ENCODE measurements at regions not wholly inside any gene's neighbourhood (a gene's known extent, or its start where the extent isn't known, plus 50 kb on each side); places are given as distances from the start of the nearest gene placed in this dataset.

- TF ChIP-seq ZNF529 (tag by site-specific recombination; IDR thresholded peaks at IDR 0.05; ENCODE audit: insufficient replicate concordance) (no peak), ZFP37 (tag by site-specific recombination; IDR thresholded peaks at IDR 0.05) (no peak), ZSCAN4 (tag by site-specific recombination; IDR thresholded peaks at IDR 0.05) (no peak), ZSCAN16 (tag by site-specific recombination; IDR thresholded peaks at IDR 0.05) (no peak), ZNF155 (tag by site-specific recombination; IDR thresholded peaks at IDR 0.05) (no peak)
These were observed 1109.1 kb upstream of the NRXN1 start (continued) for GRCh38 chr2:52141076-52141475.

DNA sequence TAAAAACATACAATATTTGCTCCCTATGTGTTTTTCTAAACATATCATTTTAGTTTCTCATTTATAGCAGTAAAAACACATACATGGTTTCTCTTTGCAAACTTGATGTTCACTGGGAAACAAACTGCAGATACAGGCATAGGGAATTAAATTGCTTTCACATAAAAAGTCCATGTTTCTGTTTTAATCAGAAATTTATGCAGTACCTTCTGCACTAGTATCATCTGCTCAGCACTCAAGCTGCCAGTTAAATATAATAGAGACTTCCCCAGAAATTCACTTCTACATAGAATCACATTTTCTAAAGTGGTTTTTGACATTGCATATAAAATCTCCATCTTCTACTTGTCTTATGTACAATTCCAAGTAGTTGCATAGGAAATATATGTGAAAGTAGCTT, 1107.3 kb upstream of the NRXN1 start:
- no peaks in the 10 kb centered on the region for H3K36me3 ChIP-seq (ENCODE audit: control insufficient read depth in 2 of 2, insufficient read depth in 1 of 2, low read length in 2 of 2)
- TF ChIP-seq ZXDB (tag by site-specific recombination; IDR thresholded peaks at IDR 0.05) (no peak), ZFHX2 (tag by site-specific recombination; conservative IDR thresholded peaks at IDR 0.05) (no peak), ZNF114 (tag by site-specific recombination; IDR thresholded peaks at IDR 0.05) (no peak), ZSCAN16 (tag by site-specific recombination; IDR thresholded peaks at IDR 0.05) (no peak), ZNF146 (tag by site-specific recombination; IDR thresholded peaks at IDR 0.05) (no peak), YY1 (tag by site-specific recombination; IDR thresholded peaks at IDR 0.05) (no peak), ZNF292 (tag by site-specific recombination; IDR thresholded peaks at IDR 0.05; ENCODE audit: borderline replicate concordance, low read depth) (no peak), ZBTB48 (tag by site-specific recombination; IDR thresholded peaks at IDR 0.05) (no peak), ZSCAN18 (tag by site-specific recombination; IDR thresholded peaks at IDR 0.05) (no peak), ZNF404 (tag by site-specific recombination; IDR thresholded peaks at IDR 0.05) (no peak), ZIC2 (tag by site-specific recombination; IDR thresholded peaks at IDR 0.05) (no peak), ZNF510 (tag by site-specific recombination; IDR thresholded peaks at IDR 0.05; ENCODE audit: insufficient replicate concordance) (no peak), ZNF585B (tag by site-specific recombination; IDR thresholded peaks at IDR 0.05) (no peak), ZNF555 (tag by site-specific recombination; conservative IDR thresholded peaks at IDR 0.05) (no peak), ZNF24 (tag by site-specific recombination; IDR thresholded peaks at IDR 0.05) (no peak)
- TF ChIP-seq, protein P1, sequence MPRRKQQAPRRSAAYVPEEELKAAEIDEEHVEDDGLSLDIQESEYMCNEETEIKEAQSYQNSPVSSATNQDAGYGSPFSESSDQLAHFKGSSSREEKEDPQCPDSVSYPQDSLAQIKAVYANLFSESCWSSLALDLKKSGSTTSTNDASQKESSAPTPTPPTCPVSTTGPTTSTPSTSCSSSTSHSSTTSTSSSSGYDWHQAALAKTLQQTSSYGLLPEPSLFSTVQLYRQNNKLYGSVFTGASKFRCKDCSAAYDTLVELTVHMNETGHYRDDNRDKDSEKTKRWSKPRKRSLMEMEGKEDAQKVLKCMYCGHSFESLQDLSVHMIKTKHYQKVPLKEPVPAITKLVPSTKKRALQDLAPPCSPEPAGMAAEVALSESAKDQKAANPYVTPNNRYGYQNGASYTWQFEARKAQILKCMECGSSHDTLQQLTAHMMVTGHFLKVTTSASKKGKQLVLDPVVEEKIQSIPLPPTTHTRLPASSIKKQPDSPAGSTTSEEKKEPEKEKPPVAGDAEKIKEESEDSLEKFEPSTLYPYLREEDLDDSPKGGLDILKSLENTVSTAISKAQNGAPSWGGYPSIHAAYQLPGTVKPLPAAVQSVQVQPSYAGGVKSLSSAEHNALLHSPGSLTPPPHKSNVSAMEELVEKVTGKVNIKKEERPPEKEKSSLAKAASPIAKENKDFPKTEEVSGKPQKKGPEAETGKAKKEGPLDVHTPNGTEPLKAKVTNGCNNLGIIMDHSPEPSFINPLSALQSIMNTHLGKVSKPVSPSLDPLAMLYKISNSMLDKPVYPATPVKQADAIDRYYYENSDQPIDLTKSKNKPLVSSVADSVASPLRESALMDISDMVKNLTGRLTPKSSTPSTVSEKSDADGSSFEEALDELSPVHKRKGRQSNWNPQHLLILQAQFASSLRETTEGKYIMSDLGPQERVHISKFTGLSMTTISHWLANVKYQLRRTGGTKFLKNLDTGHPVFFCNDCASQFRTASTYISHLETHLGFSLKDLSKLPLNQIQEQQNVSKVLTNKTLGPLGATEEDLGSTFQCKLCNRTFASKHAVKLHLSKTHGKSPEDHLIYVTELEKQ (tag by site-specific recombination; IDR thresholded peaks at IDR 0.05; ENCODE audit: borderline replicate concordance) = no peak
- TF ChIP-seq, protein P2, sequence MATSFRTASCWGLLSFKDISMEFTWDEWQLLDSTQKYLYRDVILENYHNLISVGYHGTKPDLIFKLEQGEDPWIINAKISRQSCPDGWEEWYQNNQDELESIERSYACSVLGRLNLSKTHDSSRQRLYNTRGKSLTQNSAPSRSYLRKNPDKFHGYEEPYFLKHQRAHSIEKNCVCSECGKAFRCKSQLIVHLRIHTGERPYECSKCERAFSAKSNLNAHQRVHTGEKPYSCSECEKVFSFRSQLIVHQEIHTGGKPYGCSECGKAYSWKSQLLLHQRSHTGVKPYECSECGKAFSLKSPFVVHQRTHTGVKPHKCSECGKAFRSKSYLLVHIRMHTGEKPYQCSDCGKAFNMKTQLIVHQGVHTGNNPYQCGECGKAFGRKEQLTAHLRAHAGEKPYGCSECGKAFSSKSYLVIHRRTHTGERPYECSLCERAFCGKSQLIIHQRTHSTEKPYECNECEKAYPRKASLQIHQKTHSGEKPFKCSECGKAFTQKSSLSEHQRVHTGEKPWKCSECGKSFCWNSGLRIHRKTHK (tag by site-specific recombination; IDR thresholded peaks at IDR 0.05) = no peak
- TF ChIP-seq, protein P3, sequence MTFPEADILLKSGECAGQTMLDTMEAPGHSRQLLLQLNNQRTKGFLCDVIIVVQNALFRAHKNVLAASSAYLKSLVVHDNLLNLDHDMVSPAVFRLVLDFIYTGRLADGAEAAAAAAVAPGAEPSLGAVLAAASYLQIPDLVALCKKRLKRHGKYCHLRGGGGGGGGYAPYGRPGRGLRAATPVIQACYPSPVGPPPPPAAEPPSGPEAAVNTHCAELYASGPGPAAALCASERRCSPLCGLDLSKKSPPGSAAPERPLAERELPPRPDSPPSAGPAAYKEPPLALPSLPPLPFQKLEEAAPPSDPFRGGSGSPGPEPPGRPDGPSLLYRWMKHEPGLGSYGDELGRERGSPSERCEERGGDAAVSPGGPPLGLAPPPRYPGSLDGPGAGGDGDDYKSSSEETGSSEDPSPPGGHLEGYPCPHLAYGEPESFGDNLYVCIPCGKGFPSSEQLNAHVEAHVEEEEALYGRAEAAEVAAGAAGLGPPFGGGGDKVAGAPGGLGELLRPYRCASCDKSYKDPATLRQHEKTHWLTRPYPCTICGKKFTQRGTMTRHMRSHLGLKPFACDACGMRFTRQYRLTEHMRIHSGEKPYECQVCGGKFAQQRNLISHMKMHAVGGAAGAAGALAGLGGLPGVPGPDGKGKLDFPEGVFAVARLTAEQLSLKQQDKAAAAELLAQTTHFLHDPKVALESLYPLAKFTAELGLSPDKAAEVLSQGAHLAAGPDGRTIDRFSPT (tag by site-specific recombination; IDR thresholded peaks at IDR 0.05) = no peak
- H3K4me1 ChIP-seq (ENCODE audit: control insufficient read depth, insufficient read depth, low read length) = no peaks in the 10 kb centered on the region
- H3K9me3 ChIP-seq (ENCODE audit: control insufficient read depth, insufficient read depth, low read depth, low read length) = no peaks in the 10 kb centered on the region
- H3K27ac ChIP-seq (ENCODE audit: extremely low read depth, low read depth, low read length) = no peak overlapping the region
- ChIA-PET POLR2A (no interaction called here), CTCF (no interaction called here)
- H3K4me3 ChIP-seq (ENCODE audit: low read depth, low read length) = no peak overlapping the region
